NCI-H2107 treated with DMSO at 0.1 percent for 48 hours (cell line): ENCODE measurements at regions not wholly inside any gene's neighbourhood (a gene's known extent, or its start where the extent isn't known, plus 50 kb on each side); places are given as distances from the start of the nearest gene placed in this dataset.
"Not testable (repeated sequence)": the region's sequence is repeated elsewhere in the genome, so short reads cannot be mapped to it uniquely, and the experiment has no call there.

ENCODE experiments used
- DNase-seq: peaks from one replicate; lab custom pipeline; 2025; ENCODE audit not compliant: unreplicated experiment; lab: John Stamatoyannopoulos, UW

GRCh38 chr5:106288979-106289378 is 1381.8 kb downstream of the EFNA5 start:
- no peak for DNase-seq

- DNase-seq = no peak
Observed at GRCh38 chr5:106277540-106278096, 1393.1 kb downstream of the EFNA5 start.

- DNase-seq = no peak
Observed at GRCh38 chr5:106269252-106269843, 1401.4 kb downstream of the EFNA5 start.

GRCh38 chr5:106267256-106267655 is 1403.5 kb downstream of the EFNA5 start:
- DNase-seq = no peak

GRCh38 chr5:106262395-106262794 is 1408.3 kb downstream of the EFNA5 start:
- no peak for DNase-seq

GRCh38 chr5:106259431-106260090 is 1411.2 kb downstream of the EFNA5 start:
- DNase-seq = not testable (repeated sequence)

- DNase-seq = no peak
Observed at GRCh38 chr5:106258591-106259125, 1412.1 kb downstream of the EFNA5 start.

GRCh38 chr5:106254784-106255183 is 1416.0 kb downstream of the EFNA5 start:
- DNase-seq = no peak

- not testable (repeated sequence) for DNase-seq
Observed at GRCh38 chr5:106246044-106246745, 1424.5 kb downstream of the EFNA5 start.

- DNase-seq = no peak
Observed at GRCh38 chr5:106241409-106241808, 1429.3 kb downstream of the EFNA5 start.

- no peak for DNase-seq
Observed at GRCh38 chr5:106205916-106206571, 1464.7 kb downstream of the EFNA5 start.

- no peak for DNase-seq
Observed at GRCh38 chr5:106202035-106202434, 1468.7 kb downstream of the EFNA5 start.

GRCh38 chr5:106200971-106201370 is 1469.8 kb downstream of the EFNA5 start:
- DNase-seq = no peak

- no peak for DNase-seq
Observed at GRCh38 chr5:106195679-106196474, 1474.9 kb downstream of the EFNA5 start.

- peak; percentile 32 for DNase-seq
Observed at GRCh38 chr5:106189121-106189809, 1481.5 kb downstream of the EFNA5 start.

- DNase-seq = no peak
Observed at GRCh38 chr5:106185661-106186081, 1485.1 kb downstream of the EFNA5 start.

GRCh38 chr5:106174903-106175302 is 1495.8 kb downstream of the EFNA5 start:
- DNase-seq = no peak

- DNase-seq = no peak
Observed at GRCh38 chr5:106172681-106173532, 1497.8 kb downstream of the EFNA5 start.

GRCh38 chr5:106171708-106172107 is 1499.0 kb downstream of the EFNA5 start:
- DNase-seq = no peak
